ENCODE measurements at regions not wholly inside any gene's neighbourhood (a gene's known extent, or its start where the extent isn't known, plus 50 kb on each side); places are given as distances from the start of the nearest gene placed in this dataset.

GRCh38 chr4:163747886-163748285, 253.4 kb downstream of the TMA16 start:
- H4K8ac ChIP-seq (replicated peaks; ENCODE audit: insufficient read length, low read depth, low read length): no peak overlapping the region
- WGBS (ENCODE audit: extremely low coverage, insufficient read length, low lambda C conversion rate): no CpG with 5 or more reads among the region's 3 CpGs
- no peak overlapping the region for H3K4ac ChIP-seq (ENCODE audit: low read depth, low read length)
- H2AK5ac ChIP-seq (ENCODE audit: insufficient read length, low read length): no peak overlapping the region
- peaks cover 7% of the 10 kb centered on the region for H3K9me3 ChIP-seq (ENCODE audit: control insufficient read depth, low read depth, low read length)
- H3T11ph ChIP-seq (ENCODE audit: low read length): no peak overlapping the region
- H3K27me3 Mint-ChIP-seq (ENCODE audit: low read depth): no peaks in the 10 kb centered on the region; the same call in 1 of the 2 replicates
- DNase-seq: no peak
- no peak overlapping the region for H2AFZ ChIP-seq (ENCODE audit: low read length)
- H4K20me1 ChIP-seq (ENCODE audit: control insufficient read depth, insufficient read depth, insufficient read length): no peaks in the 10 kb centered on the region
- no peak overlapping the region for H3K56ac ChIP-seq (ENCODE audit: insufficient read length, low read depth, low read length)
- no peak overlapping the region for H4K5ac ChIP-seq (ENCODE audit: insufficient read length, low read depth, low read length)
- no peak overlapping the region for H3K4me3 Mint-ChIP-seq
- no peaks in the 10 kb centered on the region for H3K27me3 ChIP-seq (ENCODE audit: insufficient read depth, low read length)
- H3K79me2 ChIP-seq (ENCODE audit: insufficient read depth, low read length): no peaks in the 10 kb centered on the region
- TF ChIP-seq, protein P1, sequence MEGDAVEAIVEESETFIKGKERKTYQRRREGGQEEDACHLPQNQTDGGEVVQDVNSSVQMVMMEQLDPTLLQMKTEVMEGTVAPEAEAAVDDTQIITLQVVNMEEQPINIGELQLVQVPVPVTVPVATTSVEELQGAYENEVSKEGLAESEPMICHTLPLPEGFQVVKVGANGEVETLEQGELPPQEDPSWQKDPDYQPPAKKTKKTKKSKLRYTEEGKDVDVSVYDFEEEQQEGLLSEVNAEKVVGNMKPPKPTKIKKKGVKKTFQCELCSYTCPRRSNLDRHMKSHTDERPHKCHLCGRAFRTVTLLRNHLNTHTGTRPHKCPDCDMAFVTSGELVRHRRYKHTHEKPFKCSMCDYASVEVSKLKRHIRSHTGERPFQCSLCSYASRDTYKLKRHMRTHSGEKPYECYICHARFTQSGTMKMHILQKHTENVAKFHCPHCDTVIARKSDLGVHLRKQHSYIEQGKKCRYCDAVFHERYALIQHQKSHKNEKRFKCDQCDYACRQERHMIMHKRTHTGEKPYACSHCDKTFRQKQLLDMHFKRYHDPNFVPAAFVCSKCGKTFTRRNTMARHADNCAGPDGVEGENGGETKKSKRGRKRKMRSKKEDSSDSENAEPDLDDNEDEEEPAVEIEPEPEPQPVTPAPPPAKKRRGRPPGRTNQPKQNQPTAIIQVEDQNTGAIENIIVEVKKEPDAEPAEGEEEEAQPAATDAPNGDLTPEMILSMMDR (conservative IDR thresholded peaks at IDR 0.05): no peak
- peaks cover 21 to 22% of the 10 kb centered on the region in 2 experiments; a peak in 4 of 5 replicates for H3K9me3 Mint-ChIP-seq
- no peak overlapping the region for H4K91ac ChIP-seq (ENCODE audit: insufficient read length, low read depth, low read length)
- no peak overlapping the region for H3K14ac ChIP-seq (ENCODE audit: insufficient read depth, low read length)
- H2BK20ac ChIP-seq (ENCODE audit: low read depth, low read length, poor library complexity, severe bottlenecking): no peak overlapping the region
- no peaks in the 10 kb centered on the region for H3K4me1 Mint-ChIP-seq
- no peak overlapping the region for H3K27ac Mint-ChIP-seq
- no peak overlapping the region for H3K27ac ChIP-seq (ENCODE audit: insufficient read length, low read depth, low read length)
- no peak overlapping the region for H2BK12ac ChIP-seq (ENCODE audit: insufficient read length, low read depth, low read length)
- no peak overlapping the region for H3K9ac ChIP-seq (ENCODE audit: extremely low read depth, insufficient read length, low read length)
- H3K18ac ChIP-seq (ENCODE audit: insufficient read length, low read depth, low read length): no peak overlapping the region
- H3K4me2 ChIP-seq (ENCODE audit: insufficient read depth, insufficient read length, low read length): no peak overlapping the region
- H3K79me1 ChIP-seq (ENCODE audit: insufficient read depth, low read depth, low read length, poor library complexity, severe bottlenecking): no peaks in the 10 kb centered on the region
- peaks cover 0 to 11% (median 8%) of the 10 kb centered on the region in 3 experiments; a peak in 3 of 7 replicates for H3K36me3 Mint-ChIP-seq (ENCODE audit: insufficient read depth in 1 of 3, low read depth in 3 of 3)
- H2BK15ac ChIP-seq (ENCODE audit: low read depth, low read length): no peak overlapping the region
- H3K4me1 ChIP-seq (ENCODE audit: insufficient read depth, low read length): no peaks in the 10 kb centered on the region
- no peak overlapping the region for H2BK120ac ChIP-seq (ENCODE audit: low read depth, low read length, poor library complexity, severe bottlenecking)
- H2BK5ac ChIP-seq (ENCODE audit: insufficient read length, low read length): no peak overlapping the region
- no peak overlapping the region for H3K23ac ChIP-seq (ENCODE audit: insufficient read length, low read depth, low read length)
- no peaks in the 10 kb centered on the region for H3K23me2 ChIP-seq (ENCODE audit: insufficient read length, low read depth, low read length, poor library complexity, severe bottlenecking)
